ENCODE measurements at regions not wholly inside any gene's neighbourhood (a gene's known extent, or its start where the extent isn't known, plus 50 kb on each side); places are given as distances from the start of the nearest gene placed in this dataset.

- Histone ChIP-seq H3K36me3 (ENCODE audit: control insufficient read depth in 4 of 4, insufficient read depth in 3 of 4, low read depth in 1 of 4, low read length in 3 of 4) (no peaks in the 10 kb centered on the region), H3K4me1 (ENCODE audit: control insufficient read depth in 4 of 4, insufficient read depth in 4 of 4, low read length in 3 of 4) (no peaks in the 10 kb centered on the region), H3K27ac (ENCODE audit: low read depth in 1 of 2, low read length in 2 of 2) (no peak overlapping the region), H3K4me3 (ENCODE audit: low read depth in 1 of 3, low read length in 3 of 3) (no peak overlapping the region), H3K27me3 (ENCODE audit: control insufficient read depth in 4 of 4, insufficient read depth in 4 of 4, low read length in 3 of 4) (no peaks in the 10 kb centered on the region), H3K9ac (ENCODE audit: low read depth in 1 of 2, low read length in 2 of 2) (no peak overlapping the region), H3K9me3 (ENCODE audit: control insufficient read depth in 4 of 4, low read length in 3 of 4) (no peaks in the 10 kb centered on the region)
- no peak for DNase-seq (ENCODE audit: low spot score)
- WGBS = 95% methylated on average over 1 of the region's 1 CpG
- no peak for TF ChIP-seq FOXA2 (IDR thresholded peaks at IDR 0.05)
- no peak for TF ChIP-seq ZBTB33 (IDR thresholded peaks at IDR 0.05)
- TF ChIP-seq ATF3 (IDR thresholded peaks at IDR 0.05) = no peak
- TF ChIP-seq GABPA (IDR thresholded peaks at IDR 0.05 in 1 of 2, conservative IDR thresholded peaks at IDR 0.05 in 1 of 2) = no peak
- no peak for TF ChIP-seq SP1 (IDR thresholded peaks at IDR 0.05)
These were observed 940.2 kb downstream of the GALC start for GRCh38 chr14:87052646-87053225.

- Histone ChIP-seq H3K27ac (ENCODE audit: low read depth in 1 of 2, low read length in 2 of 2) (no peak overlapping the region), H3K4me3 (ENCODE audit: low read depth in 1 of 3, low read length in 3 of 3) (no peak overlapping the region), H3K36me3 (ENCODE audit: control insufficient read depth in 4 of 4, insufficient read depth in 3 of 4, low read depth in 1 of 4, low read length in 3 of 4) (no peaks in the 10 kb centered on the region), H3K27me3 (ENCODE audit: control insufficient read depth in 4 of 4, insufficient read depth in 4 of 4, low read length in 3 of 4) (no peaks in the 10 kb centered on the region), H3K9me3 (ENCODE audit: control insufficient read depth in 4 of 4, low read length in 3 of 4) (no peaks in the 10 kb centered on the region), H3K9ac (ENCODE audit: low read depth in 1 of 2, low read length in 2 of 2) (no peak overlapping the region), H3K4me1 (ENCODE audit: control insufficient read depth in 4 of 4, insufficient read depth in 4 of 4, low read length in 3 of 4) (no peaks in the 10 kb centered on the region)
- no peak for DNase-seq (ENCODE audit: low spot score)
- WGBS = 19% methylated on average over 1 of the region's 1 CpG
- TF ChIP-seq SP1 (IDR thresholded peaks at IDR 0.05) (no peak), MAX (IDR thresholded peaks at IDR 0.05) (no peak), NR2F2 (IDR thresholded peaks at IDR 0.05) (no peak), HNF4G (IDR thresholded peaks at IDR 0.05) (no peak), ZBTB33 (IDR thresholded peaks at IDR 0.05) (no peak), TAF1 (conservative IDR thresholded peaks at IDR 0.05) (no peak), FOXA2 (IDR thresholded peaks at IDR 0.05) (no peak), EGR1 (IDR thresholded peaks at IDR 0.05; ENCODE audit: low read depth in 2 of 2) (no peak), YY1 (IDR thresholded peaks at IDR 0.05) (no peak), HNF4A (conservative IDR thresholded peaks at IDR 0.05) (no peak), JUND (IDR thresholded peaks at IDR 0.05) (no peak), ATF3 (IDR thresholded peaks at IDR 0.05) (no peak), RXRA (IDR thresholded peaks at IDR 0.05) (no peak), CTCF (IDR thresholded peaks at IDR 0.05; ENCODE audit: low read depth, low read length, missing input control) (no peak), FOXA1 (IDR thresholded peaks at IDR 0.05) (no peak), REST (IDR thresholded peaks at IDR 0.05) (no peak), GABPA (IDR thresholded peaks at IDR 0.05 in 1 of 2, conservative IDR thresholded peaks at IDR 0.05 in 1 of 2) (no peak)
These were observed 942.6 kb downstream of the GALC start for GRCh38 chr14:87050421-87050820.
